Tibial nerve (tissue), 3 donors: ENCODE measurements at regions not wholly inside any gene's neighbourhood (a gene's known extent, or its start where the extent isn't known, plus 50 kb on each side); places are given as distances from the start of the nearest gene placed in this dataset.

ENCODE experiments used
- POLR2A ChIP-seq, 2 donors: fragments of 450-650 bp; IDR thresholded peaks; one replicate each; pipeline ENCODE4 v1.6.1; 2017; ENCODE audit warnings: antibody characterized with exemption in 2 of 2, mild to moderate bottlenecking in 2 of 2, moderate library complexity in 2 of 2
- TF ChIP-seq, protein P1 (sequence below), 5 experiments: fragments of 200-600 bp in 3 of 5; fragments of 450-650 bp in 2 of 5; sonication (generic) in 3 of 5; IDR thresholded peaks; one replicate each; pipeline ENCODE4 v1.5.1; 2016 to 2019; ENCODE audit warnings: antibody characterized with exemption in 5 of 5, mild to moderate bottlenecking in 3 of 5, moderate library complexity in 2 of 5

DNA sequence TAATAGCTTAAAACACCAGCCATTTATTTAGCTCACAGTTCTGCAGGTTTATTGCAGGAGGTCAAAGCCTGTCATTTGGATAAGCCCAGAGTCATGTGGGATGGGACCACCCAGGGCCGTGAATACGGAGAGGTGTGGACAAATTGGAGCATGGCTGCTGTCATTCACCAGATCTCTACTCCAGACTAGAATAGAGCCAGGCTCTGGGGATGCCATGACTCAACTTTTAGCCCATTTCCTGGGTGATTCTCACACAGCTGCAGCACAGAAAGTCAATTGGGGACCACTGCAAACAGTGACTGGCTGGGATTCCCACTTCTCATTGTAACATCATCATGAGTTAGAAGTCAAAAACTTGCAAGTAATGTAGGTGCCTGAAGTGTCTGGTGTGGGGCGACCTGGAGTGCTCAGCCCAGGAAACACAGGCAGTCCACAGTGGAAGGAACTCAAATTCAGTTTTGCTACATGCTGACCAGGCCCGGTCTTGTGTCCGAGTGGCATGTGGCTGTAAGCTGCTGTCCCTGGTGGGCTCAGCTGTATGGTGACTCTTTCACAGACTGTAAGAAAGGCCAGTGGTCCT lies 174.3 kb downstream of the SCP2D1 start:
- TF ChIP-seq, protein P1, sequence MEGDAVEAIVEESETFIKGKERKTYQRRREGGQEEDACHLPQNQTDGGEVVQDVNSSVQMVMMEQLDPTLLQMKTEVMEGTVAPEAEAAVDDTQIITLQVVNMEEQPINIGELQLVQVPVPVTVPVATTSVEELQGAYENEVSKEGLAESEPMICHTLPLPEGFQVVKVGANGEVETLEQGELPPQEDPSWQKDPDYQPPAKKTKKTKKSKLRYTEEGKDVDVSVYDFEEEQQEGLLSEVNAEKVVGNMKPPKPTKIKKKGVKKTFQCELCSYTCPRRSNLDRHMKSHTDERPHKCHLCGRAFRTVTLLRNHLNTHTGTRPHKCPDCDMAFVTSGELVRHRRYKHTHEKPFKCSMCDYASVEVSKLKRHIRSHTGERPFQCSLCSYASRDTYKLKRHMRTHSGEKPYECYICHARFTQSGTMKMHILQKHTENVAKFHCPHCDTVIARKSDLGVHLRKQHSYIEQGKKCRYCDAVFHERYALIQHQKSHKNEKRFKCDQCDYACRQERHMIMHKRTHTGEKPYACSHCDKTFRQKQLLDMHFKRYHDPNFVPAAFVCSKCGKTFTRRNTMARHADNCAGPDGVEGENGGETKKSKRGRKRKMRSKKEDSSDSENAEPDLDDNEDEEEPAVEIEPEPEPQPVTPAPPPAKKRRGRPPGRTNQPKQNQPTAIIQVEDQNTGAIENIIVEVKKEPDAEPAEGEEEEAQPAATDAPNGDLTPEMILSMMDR (IDR thresholded peaks at IDR 0.05) = no peak
- TF ChIP-seq POLR2A (IDR thresholded peaks at IDR 0.05) = no peak
